NB4 (cell line): ENCODE measurements at regions not wholly inside any gene's neighbourhood (a gene's known extent, or its start where the extent isn't known, plus 50 kb on each side); places are given as distances from the start of the nearest gene placed in this dataset.

ENCODE experiments used
- MYC ChIP-seq: IDR thresholded peaks from 2 replicates; pipeline ENCODE4 v1.6.1; 2011; ENCODE audit warnings: low read depth, low read length
- POLR2A ChIP-seq: IDR thresholded peaks from 2 replicates; pipeline ENCODE4 v1.6.1; 2011; ENCODE audit warnings: mild to moderate bottlenecking; ENCODE audit not compliant: insufficient read length; ENCODE audit errors: extremely low read depth
- TF ChIP-seq, protein P1 (sequence below): IDR thresholded peaks from one replicate; pipeline ENCODE4 v1.5.1; 2012; ENCODE audit warnings: low read depth, low read length
- TF ChIP-seq, protein P2 (sequence below): IDR thresholded peaks from 2 replicates; pipeline ENCODE4 v1.6.1; 2011; ENCODE audit warnings: low read depth, low read length

DNA sequence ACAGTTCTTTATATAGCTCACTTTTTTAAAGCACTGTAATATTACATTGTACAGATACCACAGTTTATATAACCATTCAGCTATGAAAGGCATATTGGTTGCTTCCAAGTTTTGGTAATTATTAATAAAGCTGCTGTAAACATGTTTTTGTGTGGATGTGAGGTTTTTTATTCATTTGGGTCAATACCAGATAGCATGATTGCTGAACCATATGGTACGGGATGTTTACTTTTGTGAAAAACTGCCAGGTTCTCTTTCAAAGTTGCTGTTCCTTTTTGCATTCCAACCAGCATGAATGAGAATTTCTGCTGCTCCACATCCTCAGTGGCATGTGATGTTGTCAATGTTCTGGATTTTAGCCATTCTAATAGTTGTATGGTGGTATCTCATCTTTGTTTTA is 439.6 kb upstream of the NMUR2 start:
- TF ChIP-seq, protein P1, sequence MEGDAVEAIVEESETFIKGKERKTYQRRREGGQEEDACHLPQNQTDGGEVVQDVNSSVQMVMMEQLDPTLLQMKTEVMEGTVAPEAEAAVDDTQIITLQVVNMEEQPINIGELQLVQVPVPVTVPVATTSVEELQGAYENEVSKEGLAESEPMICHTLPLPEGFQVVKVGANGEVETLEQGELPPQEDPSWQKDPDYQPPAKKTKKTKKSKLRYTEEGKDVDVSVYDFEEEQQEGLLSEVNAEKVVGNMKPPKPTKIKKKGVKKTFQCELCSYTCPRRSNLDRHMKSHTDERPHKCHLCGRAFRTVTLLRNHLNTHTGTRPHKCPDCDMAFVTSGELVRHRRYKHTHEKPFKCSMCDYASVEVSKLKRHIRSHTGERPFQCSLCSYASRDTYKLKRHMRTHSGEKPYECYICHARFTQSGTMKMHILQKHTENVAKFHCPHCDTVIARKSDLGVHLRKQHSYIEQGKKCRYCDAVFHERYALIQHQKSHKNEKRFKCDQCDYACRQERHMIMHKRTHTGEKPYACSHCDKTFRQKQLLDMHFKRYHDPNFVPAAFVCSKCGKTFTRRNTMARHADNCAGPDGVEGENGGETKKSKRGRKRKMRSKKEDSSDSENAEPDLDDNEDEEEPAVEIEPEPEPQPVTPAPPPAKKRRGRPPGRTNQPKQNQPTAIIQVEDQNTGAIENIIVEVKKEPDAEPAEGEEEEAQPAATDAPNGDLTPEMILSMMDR = no peak
- TF ChIP-seq, protein P2, sequence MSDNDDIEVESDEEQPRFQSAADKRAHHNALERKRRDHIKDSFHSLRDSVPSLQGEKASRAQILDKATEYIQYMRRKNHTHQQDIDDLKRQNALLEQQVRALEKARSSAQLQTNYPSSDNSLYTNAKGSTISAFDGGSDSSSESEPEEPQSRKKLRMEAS = no peak
- no peak for TF ChIP-seq POLR2A
- TF ChIP-seq MYC = no peak
